Keratinocyte (primary cell): ENCODE measurements at regions not wholly inside any gene's neighbourhood (a gene's known extent, or its start where the extent isn't known, plus 50 kb on each side); places are given as distances from the start of the nearest gene placed in this dataset.

Experiments used
- CTCF ChIP-seq, 3 experiments: IDR thresholded peaks in 1 of 3; conservative IDR thresholded peaks in 1 of 3; optimal IDR thresholded peaks in 1 of 3; 2 replicates in 2 of 3; 3 replicates in 1 of 3; pipeline versions ENCODE3 to v1.5.1; 2011; ENCODE audit warnings: low read length in 3 of 3, mild to moderate bottlenecking in 3 of 3, moderate library complexity in 2 of 3, control low read depth in 1 of 3, inconsistent platforms in 1 of 3; ENCODE audit not compliant: insufficient read depth in 2 of 3; ENCODE audit errors: extremely low read depth in 1 of 3
- EZH2 ChIP-seq: IDR thresholded peaks from one replicate; pipeline ENCODE4 v1.6.1; 2012; ENCODE audit warnings: inconsistent platforms, mild to moderate bottlenecking, low read length, moderate library complexity

DNA sequence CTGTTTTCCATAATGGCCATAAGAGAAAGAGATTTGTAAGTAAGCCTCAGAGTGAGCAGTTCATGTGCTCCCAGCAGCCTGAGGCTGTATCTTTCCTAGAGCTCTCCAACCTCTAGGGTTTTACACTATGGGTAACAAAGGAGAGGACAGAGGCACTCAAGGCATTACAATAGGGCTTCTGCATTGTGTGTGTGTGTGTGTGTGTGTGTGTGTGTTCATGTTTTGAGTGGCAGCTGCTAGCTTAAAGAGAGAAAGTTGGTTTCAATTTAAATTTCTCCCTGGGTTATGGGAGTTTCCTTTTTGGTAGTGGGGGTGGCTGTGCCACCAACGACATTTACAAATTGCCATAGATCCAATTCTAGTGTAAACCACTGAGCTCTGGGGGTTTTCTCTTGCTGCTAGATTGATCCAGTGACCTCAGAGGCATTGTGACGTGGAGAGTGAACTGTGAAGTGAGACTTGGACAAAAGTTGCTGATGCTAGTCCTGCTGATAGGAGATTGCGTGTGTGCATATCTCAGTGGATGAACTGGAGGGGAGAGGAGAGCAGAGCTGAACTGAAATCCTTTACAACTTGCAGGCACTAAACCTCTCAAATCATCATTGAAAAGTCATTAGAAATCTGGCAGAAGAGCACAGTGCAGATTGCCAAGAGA, 67.2 kb upstream of the OLFM4 start:
- TF ChIP-seq CTCF (optimal IDR thresholded peaks at IDR 0.05 in 1 of 3, IDR thresholded peaks at IDR 0.05 in 1 of 3, conservative IDR thresholded peaks at IDR 0.05 in 1 of 3; ENCODE audit: extremely low read depth in 1 of 3, insufficient read depth in 2 of 3, low read length in 3 of 3) (no peak), EZH2 (no peak)
